Activated naive CD4-positive, alpha-beta T cell treated with anti-CD3 and anti-CD28 coated beads, Interleukin-2, amount 10 ng/mL, durations not matched to agents 7 days and 5 days (primary cell): ENCODE measurements at regions not wholly inside any gene's neighbourhood (a gene's known extent, or its start where the extent isn't known, plus 50 kb on each side); places are given as distances from the start of the nearest gene placed in this dataset.
"Not testable (repeated sequence)": the region's sequence is repeated elsewhere in the genome, so short reads cannot be mapped to it uniquely, and the experiment has no call there.

ENCODE experiments used
- CTCF ChIA-PET: fragments of 350-600 bp; sonication (Branson Sonifier 250); formaldehyde crosslinking; loops from one replicate; lab custom pipeline; 2021; ENCODE audit warnings: antibody characterized with exemption; lab: Charles Lee
- DNase-seq: peaks from one replicate; pipeline ENCODE4 v3.0.0-alpha.2; 2020
- H3K27ac Mint-ChIP-seq: one replicate; pipeline ENCODE4 v1.8.0; 2021; ENCODE audit warnings: mild to moderate bottlenecking, moderate library complexity, mixed read lengths
- H3K27me3 Mint-ChIP-seq: one replicate; pipeline ENCODE4 v1.8.0; 2021; ENCODE audit warnings: mild to moderate bottlenecking, mixed read lengths
- H3K36me3 Mint-ChIP-seq: one replicate; pipeline ENCODE4 v1.8.0; 2021; ENCODE audit warnings: mixed read lengths
- H3K4me1 Mint-ChIP-seq: one replicate; pipeline ENCODE4 v1.8.0; 2021; ENCODE audit warnings: mixed read lengths
- H3K4me3 Mint-ChIP-seq: one replicate; pipeline ENCODE4 v1.8.0; 2021; ENCODE audit warnings: mild to moderate bottlenecking, moderate library complexity, mixed read lengths
- H3K9me3 Mint-ChIP-seq: one replicate; pipeline ENCODE4 v1.8.0; 2021; ENCODE audit warnings: mixed read lengths

- CTCF ChIA-PET = no interaction called here
- Mint-ChIP-seq H3K27ac (no peak overlapping the region), H3K4me1 (no peaks in the 10 kb centered on the region)
Observed at GRCh38 chr5:179403426-179404147, 58.3 kb upstream of the ADAMTS2 start.

GRCh38 chr5:179400435-179400834 is 55.2 kb upstream of the ADAMTS2 start:
- H3K4me1 Mint-ChIP-seq, DNase-seq, H3K27me3 Mint-ChIP-seq, H3K36me3 Mint-ChIP-seq, H3K4me3 Mint-ChIP-seq, CTCF ChIA-PET, H3K27ac Mint-ChIP-seq: not testable (repeated sequence)
- peaks cover 32% of the 10 kb centered on the region for H3K9me3 Mint-ChIP-seq

More at GRCh38 chr5:179403426-179404147, 58.3 kb upstream of the ADAMTS2 start:
- no peak for DNase-seq
- Mint-ChIP-seq H3K4me3 (no peak overlapping the region), H3K36me3 (peaks cover 3% of the 10 kb centered on the region), H3K9me3 (peaks cover 29% of the 10 kb centered on the region), H3K27me3 (no peaks in the 10 kb centered on the region)

GRCh38 chr5:179400020-179400419 is 54.8 kb upstream of the ADAMTS2 start:
- H3K27ac Mint-ChIP-seq = no peak overlapping the region

GRCh38 chr5:179399327-179399726 is 54.1 kb upstream of the ADAMTS2 start:
- H3K27me3 Mint-ChIP-seq, H3K36me3 Mint-ChIP-seq, CTCF ChIA-PET, H3K4me3 Mint-ChIP-seq, H3K4me1 Mint-ChIP-seq, DNase-seq, H3K27ac Mint-ChIP-seq: not testable (repeated sequence)
- H3K9me3 Mint-ChIP-seq = peaks cover 33% of the 10 kb centered on the region

More at GRCh38 chr5:179400020-179400419, 54.8 kb upstream of the ADAMTS2 start:
- DNase-seq = no peak
- CTCF ChIA-PET = no interaction called here
- H3K4me1 Mint-ChIP-seq = no peaks in the 10 kb centered on the region
- H3K4me3 Mint-ChIP-seq = no peak overlapping the region
- H3K9me3 Mint-ChIP-seq = peaks cover 33% of the 10 kb centered on the region
- no peaks in the 10 kb centered on the region for H3K27me3 Mint-ChIP-seq
- peaks cover 3% of the 10 kb centered on the region for H3K36me3 Mint-ChIP-seq

- peaks cover 32% of the 10 kb centered on the region for H3K9me3 Mint-ChIP-seq
- no peaks in the 10 kb centered on the region for H3K4me1 Mint-ChIP-seq
- H3K27me3 Mint-ChIP-seq = no peaks in the 10 kb centered on the region
- H3K36me3 Mint-ChIP-seq = peaks cover 3% of the 10 kb centered on the region
- CTCF ChIA-PET = no interaction called here
- no peak overlapping the region for H3K4me3 Mint-ChIP-seq
- no peak overlapping the region for H3K27ac Mint-ChIP-seq
- DNase-seq = no peak
Observed at GRCh38 chr5:179397516-179397915, 52.3 kb upstream of the ADAMTS2 start.
